ENCODE measurements at regions not wholly inside any gene's neighbourhood (a gene's known extent, or its start where the extent isn't known, plus 50 kb on each side); places are given as distances from the start of the nearest gene placed in this dataset.
"Not testable (repeated sequence)": the region's sequence is repeated elsewhere in the genome, so short reads cannot be mapped to it uniquely, and the experiment has no call there.

DNA sequence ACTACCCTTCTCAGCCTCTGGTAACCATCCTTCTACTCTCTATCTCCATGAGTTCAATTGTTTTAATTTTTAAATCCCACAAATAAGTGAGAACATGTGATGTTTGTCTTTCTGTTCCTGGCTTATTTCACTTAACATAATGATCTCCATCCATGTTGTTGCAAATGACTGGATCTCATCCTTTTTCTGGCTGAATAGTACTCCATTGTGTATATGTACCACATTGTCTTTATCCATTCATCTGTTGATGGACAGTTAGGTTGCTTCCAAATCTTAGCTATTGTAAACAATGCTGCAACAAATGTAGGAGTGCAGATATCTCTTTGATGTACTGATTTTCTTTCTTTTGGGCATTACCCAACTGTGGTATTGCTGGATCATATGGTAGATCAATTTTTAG lies 103.0 kb downstream of the CARTPT start:
- TF ChIP-seq HNF4A (conservative IDR thresholded peaks at IDR 0.05); TAF1 (conservative IDR thresholded peaks at IDR 0.05); JUND (IDR thresholded peaks at IDR 0.05); SP1 (IDR thresholded peaks at IDR 0.05): not testable (repeated sequence)
- TF ChIP-seq, protein P1, sequence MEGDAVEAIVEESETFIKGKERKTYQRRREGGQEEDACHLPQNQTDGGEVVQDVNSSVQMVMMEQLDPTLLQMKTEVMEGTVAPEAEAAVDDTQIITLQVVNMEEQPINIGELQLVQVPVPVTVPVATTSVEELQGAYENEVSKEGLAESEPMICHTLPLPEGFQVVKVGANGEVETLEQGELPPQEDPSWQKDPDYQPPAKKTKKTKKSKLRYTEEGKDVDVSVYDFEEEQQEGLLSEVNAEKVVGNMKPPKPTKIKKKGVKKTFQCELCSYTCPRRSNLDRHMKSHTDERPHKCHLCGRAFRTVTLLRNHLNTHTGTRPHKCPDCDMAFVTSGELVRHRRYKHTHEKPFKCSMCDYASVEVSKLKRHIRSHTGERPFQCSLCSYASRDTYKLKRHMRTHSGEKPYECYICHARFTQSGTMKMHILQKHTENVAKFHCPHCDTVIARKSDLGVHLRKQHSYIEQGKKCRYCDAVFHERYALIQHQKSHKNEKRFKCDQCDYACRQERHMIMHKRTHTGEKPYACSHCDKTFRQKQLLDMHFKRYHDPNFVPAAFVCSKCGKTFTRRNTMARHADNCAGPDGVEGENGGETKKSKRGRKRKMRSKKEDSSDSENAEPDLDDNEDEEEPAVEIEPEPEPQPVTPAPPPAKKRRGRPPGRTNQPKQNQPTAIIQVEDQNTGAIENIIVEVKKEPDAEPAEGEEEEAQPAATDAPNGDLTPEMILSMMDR (IDR thresholded peaks at IDR 0.05; ENCODE audit: low read depth, low read length, missing input control), result not testable (repeated sequence)
